Calu3 (cell line): ENCODE measurements at regions not wholly inside any gene's neighbourhood (a gene's known extent, or its start where the extent isn't known, plus 50 kb on each side); places are given as distances from the start of the nearest gene placed in this dataset.
A peak's percentile ranks its signal among the peaks of the same experiment; 100 is the strongest.
"Not testable (repeated sequence)": the region's sequence is repeated elsewhere in the genome, so short reads cannot be mapped to it uniquely, and the experiment has no call there.

Experiments used
- BruUV-seq: library from RNA; stranded (reverse); fragments of 400-500 nt; replicated peaks from 2 replicates; lab custom pipeline; 2021; lab: Mats Ljungman, UMichigan
- CTCF ChIA-PET: fragments of 300-600 bp; sonication (Branson Sonifier 250); formaldehyde crosslinking; loops from one replicate; lab custom pipeline; 2022; ENCODE audit warnings: antibody characterized with exemption; lab: Charles Lee
- DNase-seq: peaks from one replicate; pipeline ENCODE4 v3.0.0; 2022
- H3K27ac Mint-ChIP-seq: one replicate; pipeline ENCODE4 v1.8.0; 2022; ENCODE audit warnings: mixed read lengths; ENCODE audit not compliant: unreplicated experiment
- H3K27me3 Mint-ChIP-seq: one replicate; pipeline ENCODE4 v1.8.0; 2022; ENCODE audit warnings: mixed read lengths; ENCODE audit not compliant: unreplicated experiment
- H3K36me3 Mint-ChIP-seq: one replicate; pipeline ENCODE4 v1.8.0; 2022; ENCODE audit warnings: mild to moderate bottlenecking, moderate library complexity, mixed read lengths; ENCODE audit not compliant: insufficient read depth, unreplicated experiment
- H3K4me1 Mint-ChIP-seq: one replicate; pipeline ENCODE4 v1.8.0; 2022; ENCODE audit warnings: mild to moderate bottlenecking, low read depth, mixed read lengths; ENCODE audit not compliant: unreplicated experiment
- H3K4me3 Mint-ChIP-seq: one replicate; pipeline ENCODE4 v1.8.0; 2022; ENCODE audit warnings: mild to moderate bottlenecking, low read depth, moderate library complexity, mixed read lengths; ENCODE audit not compliant: unreplicated experiment
- H3K9me3 Mint-ChIP-seq: one replicate; pipeline ENCODE4 v1.8.0; 2022; ENCODE audit warnings: low read depth, mixed read lengths; ENCODE audit not compliant: unreplicated experiment
- CTCF ChIP-seq: fragments of 200-600 bp; IDR thresholded peaks from one replicate; pipeline ENCODE4 v1.8.0; 2022; ENCODE audit warnings: antibody characterized with exemption; ENCODE audit not compliant: unreplicated experiment
- intact Hi-C: fragments of 100-400 bp; cut with micrococcal nuclease; formaldehyde crosslinking; loops from one replicate; pipeline ENCODE4 v1.10.0; 2022; ENCODE audit not compliant: unreplicated experiment

- DNase-seq = peak; percentile 55
Observed at GRCh38 chr12:89225401-89225800, 126.9 kb downstream of the DUSP6 start.

GRCh38 chr12:89222580-89222979 lies 129.7 kb downstream of the DUSP6 start:
- DNase-seq, CTCF ChIA-PET, H3K9me3 Mint-ChIP-seq, H3K4me3 Mint-ChIP-seq, H3K27me3 Mint-ChIP-seq, intact Hi-C loops, H3K27ac Mint-ChIP-seq, BruUV-seq: not testable (repeated sequence)
- Mint-ChIP-seq H3K36me3 (peaks cover 13% of the 10 kb centered on the region), H3K4me1 (peaks cover 35% of the 10 kb centered on the region)

More at GRCh38 chr12:89225401-89225800, 126.9 kb downstream of the DUSP6 start:
- Mint-ChIP-seq H3K36me3 (peaks cover 13% of the 10 kb centered on the region), H3K27ac (peak overlapping the region; percentile 98), H3K27me3 (no peaks in the 10 kb centered on the region), H3K9me3 (no peaks in the 10 kb centered on the region), H3K4me1 (peaks cover 43% of the 10 kb centered on the region), H3K4me3 (peak overlapping the region; percentile 52)
- BruUV-seq = TSS peak; percentile 97
- no peak for TF ChIP-seq CTCF
- CTCF ChIA-PET = interaction anchor here (0.7 to 2.1 kb wide), 8 partner anchors 12 to 452 kb away, joined by 3 to 25 read pairs (median 4); partner anchors contain the start of gene DUSP6
- intact Hi-C loops = loop anchor here (1.0 to 5.0 kb wide), 3 partner anchors 152 to 237 kb away; no protein-coding TSS in a partner anchor

- no peaks in the 10 kb centered on the region for H3K9me3 Mint-ChIP-seq
- no peak for DNase-seq
- no TSS peak for BruUV-seq
- no peak overlapping the region for H3K27ac Mint-ChIP-seq
- CTCF ChIA-PET = no interaction called here
- H3K36me3 Mint-ChIP-seq = no peaks in the 10 kb centered on the region
- no peak overlapping the region for H3K4me3 Mint-ChIP-seq
- intact Hi-C loops = no loop called here
- H3K4me1 Mint-ChIP-seq = peaks cover 7% of the 10 kb centered on the region
- H3K27me3 Mint-ChIP-seq = no peaks in the 10 kb centered on the region
- TF ChIP-seq CTCF = no peak
Observed at GRCh38 chr12:89217472-89217871, 134.8 kb downstream of the DUSP6 start.

- no peak overlapping the region for H3K4me3 Mint-ChIP-seq
- intact Hi-C loops = no loop called here
- no peaks in the 10 kb centered on the region for H3K36me3 Mint-ChIP-seq
- H3K27me3 Mint-ChIP-seq = no peaks in the 10 kb centered on the region
- BruUV-seq = no TSS peak
- no peaks in the 10 kb centered on the region for H3K9me3 Mint-ChIP-seq
- CTCF ChIA-PET = no interaction called here
- no peak for TF ChIP-seq CTCF
- DNase-seq = no peak
- no peak overlapping the region for H3K27ac Mint-ChIP-seq
- peaks cover 18% of the 10 kb centered on the region for H3K4me1 Mint-ChIP-seq
Observed at GRCh38 chr12:89216211-89216952, 135.9 kb downstream of the DUSP6 start.

- Mint-ChIP-seq H3K36me3 (no peaks in the 10 kb centered on the region), H3K9me3 (no peaks in the 10 kb centered on the region), H3K4me3 (no peak overlapping the region), H3K4me1 (peaks cover 30% of the 10 kb centered on the region), H3K27ac (no peak overlapping the region), H3K27me3 (no peaks in the 10 kb centered on the region)
- no peak for TF ChIP-seq CTCF
- intact Hi-C loops = no loop called here
- CTCF ChIA-PET = no interaction called here
- DNase-seq = no peak
- no TSS peak for BruUV-seq
Observed at GRCh38 chr12:89215196-89215595, 137.1 kb downstream of the DUSP6 start.
